ENCODE measurements at regions not wholly inside any gene's neighbourhood (a gene's known extent, or its start where the extent isn't known, plus 50 kb on each side); places are given as distances from the start of the nearest gene placed in this dataset.

DNA sequence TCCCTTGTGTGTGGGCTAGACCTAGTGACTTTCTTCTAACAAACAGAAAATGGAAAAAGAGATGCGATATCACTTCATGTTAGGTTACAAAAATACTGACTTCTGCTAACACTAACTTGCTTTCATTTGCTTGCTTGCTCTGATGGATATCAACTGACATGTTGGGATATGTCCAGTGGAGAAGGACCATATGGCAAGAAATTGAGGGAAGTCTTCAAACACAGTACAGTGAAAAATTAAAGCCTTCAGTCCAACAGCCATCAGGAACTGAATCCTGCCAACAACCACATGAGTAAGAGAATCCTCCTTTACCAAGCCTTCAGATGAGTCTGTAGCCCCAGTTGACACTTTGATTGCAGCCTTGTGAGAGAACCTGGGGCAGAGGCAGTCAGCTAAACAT, 143.9 kb downstream of the MAIP1 start:
- H2AFZ ChIP-seq = peak overlapping the region; percentile 9; the same call in 1 of the 2 replicates
- no peak overlapping the region for H3K4me3 Mint-ChIP-seq

More for the DNA sequence above, 143.9 kb downstream of the MAIP1 start:
- Histone ChIP-seq H3K36me3 (ENCODE audit: insufficient read depth) (no peaks in the 10 kb centered on the region), H3K9me2 (ENCODE audit: insufficient read depth) (no peaks in the 10 kb centered on the region), H3K4me3 (no peak overlapping the region), H3K79me2 (replicated peaks; ENCODE audit: insufficient read depth) (no peaks in the 10 kb centered on the region), H3K4me2 (no peak overlapping the region), H4K20me1 (replicated peaks; ENCODE audit: insufficient read depth) (no peaks in the 10 kb centered on the region), H3K27ac (ENCODE audit: low read depth) (no peak overlapping the region), H3K4me1 (ENCODE audit: insufficient read depth) (no peaks in the 10 kb centered on the region; the same call in 1 of the 2 replicates), H3K27me3 (ENCODE audit: insufficient read depth) (no peaks in the 10 kb centered on the region), H3F3A (replicated peaks; ENCODE audit: low read depth) (no peaks in the 10 kb centered on the region)
- Mint-ChIP-seq H3K27me3 (ENCODE audit: insufficient read depth, low read depth, poor library complexity) (peaks cover 2% of the 10 kb centered on the region), H3K4me1 (peaks cover 9% of the 10 kb centered on the region), H3K36me3 (ENCODE audit: low read depth) (no peaks in the 10 kb centered on the region), H3K9me3 (no peaks in the 10 kb centered on the region), H3K27ac (no peak overlapping the region)
- no peak for ATAC-seq
- TF ChIP-seq JUNB (IDR thresholded peaks at IDR 0.05; ENCODE audit: unreplicated experiment) (no peak), REST (IDR thresholded peaks at IDR 0.05; ENCODE audit: unreplicated experiment) (no peak), ZNF462 (CRISPR knock-in tag; IDR thresholded peaks at IDR 0.05) (no peak), STAT1 (IDR thresholded peaks at IDR 0.05; ENCODE audit: unreplicated experiment) (no peak), EZH2 (IDR thresholded peaks at IDR 0.05; ENCODE audit: low read depth, unreplicated experiment) (no peak), ZNF114 (CRISPR knock-in tag; IDR thresholded peaks at IDR 0.05) (no peak), CTCF (conservative IDR thresholded peaks at IDR 0.05; ENCODE audit: low read depth in 2 of 2) (no peak), EZH2phosphoT487 (IDR thresholded peaks at IDR 0.05; ENCODE audit: unreplicated experiment) (no peak), POLR2AphosphoS5 (IDR thresholded peaks at IDR 0.05; ENCODE audit: low read depth) (no peak), NANOG (IDR thresholded peaks at IDR 0.05; ENCODE audit: borderline replicate concordance) (no peak), CREB1 (CRISPR knock-in tag; IDR thresholded peaks at IDR 0.05; ENCODE audit: low read depth) (no peak), ZNF331 (CRISPR knock-in tag; IDR thresholded peaks at IDR 0.05; ENCODE audit: low read depth) (no peak)
- TF ChIP-seq, protein P1, sequence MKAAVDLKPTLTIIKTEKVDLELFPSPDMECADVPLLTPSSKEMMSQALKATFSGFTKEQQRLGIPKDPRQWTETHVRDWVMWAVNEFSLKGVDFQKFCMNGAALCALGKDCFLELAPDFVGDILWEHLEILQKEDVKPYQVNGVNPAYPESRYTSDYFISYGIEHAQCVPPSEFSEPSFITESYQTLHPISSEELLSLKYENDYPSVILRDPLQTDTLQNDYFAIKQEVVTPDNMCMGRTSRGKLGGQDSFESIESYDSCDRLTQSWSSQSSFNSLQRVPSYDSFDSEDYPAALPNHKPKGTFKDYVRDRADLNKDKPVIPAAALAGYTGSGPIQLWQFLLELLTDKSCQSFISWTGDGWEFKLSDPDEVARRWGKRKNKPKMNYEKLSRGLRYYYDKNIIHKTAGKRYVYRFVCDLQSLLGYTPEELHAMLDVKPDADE (IDR thresholded peaks at IDR 0.05) = no peak
- peak; percentile 9 for DNase-seq (ENCODE audit: low spot score)

Data from GM23338 (cell line).